ENCODE measurements at regions not wholly inside any gene's neighbourhood (a gene's known extent, or its start where the extent isn't known, plus 50 kb on each side); places are given as distances from the start of the nearest gene placed in this dataset.

GRCh38 chr7:111667488-111667887 lies 105.2 kb upstream of the IMMP2L start:
- no peaks in the 10 kb centered on the region for H3K9me3 ChIP-seq (replicated peaks in 1 of 2; ENCODE audit: control insufficient read depth in 2 of 2, insufficient read depth in 1 of 2, low read depth in 1 of 2, low read length in 2 of 2)
- no peaks in the 10 kb centered on the region for H3K36me3 ChIP-seq (replicated peaks in 1 of 2; ENCODE audit: control insufficient read depth in 2 of 2, insufficient read depth in 2 of 2, low read length in 2 of 2)
- H2BK15ac ChIP-seq (ENCODE audit: low read length): no peak overlapping the region
- no peak overlapping the region for H2BK5ac ChIP-seq (ENCODE audit: low read length)
- no peak overlapping the region for H3K14ac ChIP-seq (ENCODE audit: low read length)
- H3K23ac ChIP-seq (ENCODE audit: low read depth, low read length, poor library complexity): no peak overlapping the region
- no peak overlapping the region for H2BK120ac ChIP-seq (ENCODE audit: low read depth, low read length)
- no peak overlapping the region for H4K91ac ChIP-seq (ENCODE audit: low read depth, low read length, poor library complexity)
- no peaks in the 10 kb centered on the region for H3K79me1 ChIP-seq (ENCODE audit: low read depth, low read length)
- H3K4ac ChIP-seq (ENCODE audit: low read length): no peak overlapping the region
- no peak overlapping the region for H3K27ac ChIP-seq (replicated peaks; ENCODE audit: low read length)
- H3K4me2 ChIP-seq (ENCODE audit: insufficient read depth, low read length, poor library complexity, severe bottlenecking): no peak overlapping the region
- no peak overlapping the region for H4K8ac ChIP-seq (ENCODE audit: low read depth, low read length)
- H3K27me3 ChIP-seq (ENCODE audit: control insufficient read depth in 3 of 3, insufficient read depth in 3 of 3, low read depth in 1 of 3, low read length in 3 of 3): no peaks in the 10 kb centered on the region
- H2AFZ ChIP-seq (ENCODE audit: low read length): no peak overlapping the region
- no peak overlapping the region for H3K4me3 ChIP-seq (ENCODE audit: low read length in 2 of 2)
- no peak overlapping the region for H3K9ac ChIP-seq (ENCODE audit: low read depth, low read length, poor library complexity)
- no CpG with 5 or more reads among the region's 1 CpG for WGBS, 2 donors (ENCODE audit: extremely low coverage in 2 of 2, insufficient read length in 2 of 2, insufficient replicate concordance in 1 of 2)
- H2BK12ac ChIP-seq (ENCODE audit: low read length): no peak overlapping the region
- H3K4me1 ChIP-seq (ENCODE audit: control insufficient read depth in 2 of 2, insufficient read depth in 1 of 2, low read depth in 1 of 2, low read length in 2 of 2): peaks cover 0 to 6% of the 10 kb centered on the region in 2 donors
- no peak overlapping the region for H2AK5ac ChIP-seq (ENCODE audit: low read depth, low read length)
- H3K18ac ChIP-seq (ENCODE audit: low read length): no peak overlapping the region
- DNase-seq (ENCODE audit: low spot score): no peak

GRCh38 chr7:111666260-111666659 lies 104.0 kb upstream of the IMMP2L start:
- DNase-seq (ENCODE audit: low spot score): no peak
- H2AFZ ChIP-seq (ENCODE audit: low read length): no peak overlapping the region
- no peak overlapping the region for H2BK15ac ChIP-seq (ENCODE audit: low read length)
- H3K27me3 ChIP-seq (ENCODE audit: control insufficient read depth in 3 of 3, insufficient read depth in 3 of 3, low read depth in 1 of 3, low read length in 3 of 3): no peaks in the 10 kb centered on the region
- WGBS, 2 donors (ENCODE audit: extremely low coverage in 2 of 2, insufficient read length in 2 of 2, insufficient replicate concordance in 1 of 2): no CpG with 5 or more reads among the region's 2 CpGs
- H3K36me3 ChIP-seq (replicated peaks in 1 of 2; ENCODE audit: control insufficient read depth in 2 of 2, insufficient read depth in 2 of 2, low read length in 2 of 2): no peaks in the 10 kb centered on the region
- H3K4me3 ChIP-seq (ENCODE audit: low read length in 2 of 2): no peak overlapping the region
- no peak overlapping the region for H3K23ac ChIP-seq (ENCODE audit: low read depth, low read length, poor library complexity)
- no peaks in the 10 kb centered on the region for H3K79me1 ChIP-seq (ENCODE audit: low read depth, low read length)
- no peak overlapping the region for H2BK5ac ChIP-seq (ENCODE audit: low read length)
- H2BK12ac ChIP-seq (ENCODE audit: low read length): no peak overlapping the region
- no peak overlapping the region for H3K27ac ChIP-seq (replicated peaks; ENCODE audit: low read length)
- H2BK120ac ChIP-seq (ENCODE audit: low read depth, low read length): no peak overlapping the region
- H3K9ac ChIP-seq (ENCODE audit: low read depth, low read length, poor library complexity): no peak overlapping the region
- no peak overlapping the region for H4K8ac ChIP-seq (ENCODE audit: low read depth, low read length)
- H4K91ac ChIP-seq (ENCODE audit: low read depth, low read length, poor library complexity): no peak overlapping the region
- H3K4me1 ChIP-seq (ENCODE audit: control insufficient read depth in 2 of 2, insufficient read depth in 1 of 2, low read depth in 1 of 2, low read length in 2 of 2): peaks cover 0 to 6% of the 10 kb centered on the region in 2 donors
- no peak overlapping the region for H3K4me2 ChIP-seq (ENCODE audit: insufficient read depth, low read length, poor library complexity, severe bottlenecking)
- H3K4ac ChIP-seq (ENCODE audit: low read length): no peak overlapping the region
- H3K14ac ChIP-seq (ENCODE audit: low read length): no peak overlapping the region
- H2AK5ac ChIP-seq (ENCODE audit: low read depth, low read length): no peak overlapping the region
- H3K9me3 ChIP-seq (replicated peaks in 1 of 2; ENCODE audit: control insufficient read depth in 2 of 2, insufficient read depth in 1 of 2, low read depth in 1 of 2, low read length in 2 of 2): no peaks in the 10 kb centered on the region
- no peak overlapping the region for H3K18ac ChIP-seq (ENCODE audit: low read length)

- DNase-seq (ENCODE audit: low spot score): no peak
Observed at GRCh38 chr7:111663771-111664170, 101.5 kb upstream of the IMMP2L start.

GRCh38 chr7:111662386-111662785 lies 100.1 kb upstream of the IMMP2L start:
- no peak for DNase-seq (ENCODE audit: low spot score)
- no peak overlapping the region for H4K91ac ChIP-seq (ENCODE audit: low read depth, low read length, poor library complexity)
- no peak overlapping the region for H3K23ac ChIP-seq (ENCODE audit: low read depth, low read length, poor library complexity)

More at GRCh38 chr7:111663771-111664170, 101.5 kb upstream of the IMMP2L start:
- Histone ChIP-seq H2AK5ac (ENCODE audit: low read depth, low read length) (no peak overlapping the region), H3K4me3 (ENCODE audit: low read length in 2 of 2) (no peak overlapping the region), H3K4ac (ENCODE audit: low read length) (no peak overlapping the region), H3K23ac (ENCODE audit: low read depth, low read length, poor library complexity) (no peak overlapping the region), H3K9me3 (replicated peaks in 1 of 2; ENCODE audit: control insufficient read depth in 2 of 2, insufficient read depth in 1 of 2, low read depth in 1 of 2, low read length in 2 of 2) (no peaks in the 10 kb centered on the region), H3K9ac (ENCODE audit: low read depth, low read length, poor library complexity) (no peak overlapping the region), H2BK12ac (ENCODE audit: low read length) (no peak overlapping the region), H3K4me1 (ENCODE audit: control insufficient read depth in 2 of 2, insufficient read depth in 1 of 2, low read depth in 1 of 2, low read length in 2 of 2) (peaks cover 0 to 6% of the 10 kb centered on the region in 2 donors), H2AFZ (ENCODE audit: low read length) (peak overlapping the region; percentile 72), H2BK120ac (ENCODE audit: low read depth, low read length) (no peak overlapping the region), H3K27me3 (ENCODE audit: control insufficient read depth in 3 of 3, insufficient read depth in 3 of 3, low read depth in 1 of 3, low read length in 3 of 3) (no peaks in the 10 kb centered on the region), H3K14ac (ENCODE audit: low read length) (no peak overlapping the region), H2BK15ac (ENCODE audit: low read length) (no peak overlapping the region), H3K18ac (ENCODE audit: low read length) (no peak overlapping the region), H3K36me3 (replicated peaks in 1 of 2; ENCODE audit: control insufficient read depth in 2 of 2, insufficient read depth in 2 of 2, low read length in 2 of 2) (no peaks in the 10 kb centered on the region), H2BK5ac (ENCODE audit: low read length) (no peak overlapping the region), H3K27ac (replicated peaks; ENCODE audit: low read length) (no peak overlapping the region), H3K4me2 (ENCODE audit: insufficient read depth, low read length, poor library complexity, severe bottlenecking) (no peak overlapping the region), H3K79me1 (ENCODE audit: low read depth, low read length) (no peaks in the 10 kb centered on the region), H4K91ac (ENCODE audit: low read depth, low read length, poor library complexity) (no peak overlapping the region), H4K8ac (ENCODE audit: low read depth, low read length) (no peak overlapping the region)

More at GRCh38 chr7:111662386-111662785, 100.1 kb upstream of the IMMP2L start:
- Histone ChIP-seq H2BK5ac (ENCODE audit: low read length) (no peak overlapping the region), H3K18ac (ENCODE audit: low read length) (no peak overlapping the region), H4K8ac (ENCODE audit: low read depth, low read length) (no peak overlapping the region), H3K9me3 (replicated peaks in 1 of 2; ENCODE audit: control insufficient read depth in 2 of 2, insufficient read depth in 1 of 2, low read depth in 1 of 2, low read length in 2 of 2) (no peaks in the 10 kb centered on the region), H2BK12ac (ENCODE audit: low read length) (no peak overlapping the region), H2AFZ (ENCODE audit: low read length) (no peak overlapping the region), H3K79me1 (ENCODE audit: low read depth, low read length) (no peaks in the 10 kb centered on the region), H3K36me3 (replicated peaks in 1 of 2; ENCODE audit: control insufficient read depth in 2 of 2, insufficient read depth in 2 of 2, low read length in 2 of 2) (no peaks in the 10 kb centered on the region), H3K4me1 (ENCODE audit: control insufficient read depth in 2 of 2, insufficient read depth in 1 of 2, low read depth in 1 of 2, low read length in 2 of 2) (peaks cover 0 to 6% of the 10 kb centered on the region in 2 donors), H2BK15ac (ENCODE audit: low read length) (no peak overlapping the region), H2BK120ac (ENCODE audit: low read depth, low read length) (no peak overlapping the region), H3K14ac (ENCODE audit: low read length) (no peak overlapping the region), H2AK5ac (ENCODE audit: low read depth, low read length) (no peak overlapping the region), H3K27me3 (ENCODE audit: control insufficient read depth in 3 of 3, insufficient read depth in 3 of 3, low read depth in 1 of 3, low read length in 3 of 3) (no peaks in the 10 kb centered on the region), H3K27ac (replicated peaks; ENCODE audit: low read length) (no peak overlapping the region), H3K4me2 (ENCODE audit: insufficient read depth, low read length, poor library complexity, severe bottlenecking) (no peak overlapping the region), H3K9ac (ENCODE audit: low read depth, low read length, poor library complexity) (no peak overlapping the region), H3K4me3 (ENCODE audit: low read length in 2 of 2) (no peak overlapping the region), H3K4ac (ENCODE audit: low read length) (no peak overlapping the region)
- no CpG with 5 or more reads among the region's 2 CpGs for WGBS, 2 donors (ENCODE audit: extremely low coverage in 2 of 2, insufficient read length in 2 of 2, insufficient replicate concordance in 1 of 2)
